ENCODE measurements at regions not wholly inside any gene's neighbourhood (a gene's known extent, or its start where the extent isn't known, plus 50 kb on each side); places are given as distances from the start of the nearest gene placed in this dataset.

- intact Hi-C loops (cut with micrococcal nuclease; ENCODE audit: unreplicated experiment): no loop called here
- no peaks in the 10 kb centered on the region for H3K79me2 ChIP-seq (ENCODE audit: insufficient read depth, low read length)
- ChIA-PET CTCF (ENCODE audit: low intra/inter-chr PET ratio, low total read pairs) (no interaction called here), POLR2A (no interaction called here)
- H4K20me1 ChIP-seq (ENCODE audit: insufficient read depth, low read length): no peaks in the 10 kb centered on the region
- H3K4me2 ChIP-seq (ENCODE audit: low read depth, low read length): no peak overlapping the region
- 0 out of 2 replicates have a peak, but pooled peaks cover 3% of the 10 kb centered on the region for H3K9me3 ChIP-seq (ENCODE audit: low read length)
- WGBS (ENCODE audit: low lambda C conversion rate): 86% methylated on average over 2 of the region's 2 CpGs
- no peak for TF ChIP-seq ZNF550 (CRISPR knock-in tag; IDR thresholded peaks at IDR 0.05; ENCODE audit: borderline replicate concordance)
- no peak for TF ChIP-seq NFIB (CRISPR knock-in tag; IDR thresholded peaks at IDR 0.05; ENCODE audit: borderline replicate concordance)
- no peak for TF ChIP-seq ZNF3 (CRISPR knock-in tag; IDR thresholded peaks at IDR 0.05)
- TF ChIP-seq NR1H2 (CRISPR knock-in tag; IDR thresholded peaks at IDR 0.05; ENCODE audit: borderline replicate concordance, low read depth): no peak
- TF ChIP-seq FIP1L1 (IDR thresholded peaks at IDR 0.05; ENCODE audit: borderline replicate concordance, insufficient read depth, low read depth, low read length): no peak
- no peak for TF ChIP-seq LCORL (IDR thresholded peaks at IDR 0.05)
- TF ChIP-seq LCORL (CRISPR knock-in tag; IDR thresholded peaks at IDR 0.05): no peak
- no peak for TF ChIP-seq ZBTB42 (CRISPR knock-in tag; IDR thresholded peaks at IDR 0.05)
- TF ChIP-seq MTERF4 (CRISPR knock-in tag; IDR thresholded peaks at IDR 0.05): no peak
- no peak for TF ChIP-seq FOXC1 (CRISPR knock-in tag; IDR thresholded peaks at IDR 0.05; ENCODE audit: borderline replicate concordance)
- TF ChIP-seq AGO1 (IDR thresholded peaks at IDR 0.05; ENCODE audit: low read depth, low read length, poor library complexity, severe bottlenecking): no peak
- no peak for TF ChIP-seq ZNF337 (CRISPR knock-in tag; IDR thresholded peaks at IDR 0.05; ENCODE audit: borderline replicate concordance, low read depth)
- no peak for TF ChIP-seq SRY (CRISPR knock-in tag; IDR thresholded peaks at IDR 0.05)
- H3K27me3 ChIP-seq (ENCODE audit: control insufficient read depth in 1 of 2, insufficient read depth in 2 of 2, low read length in 2 of 2): peaks cover 0 to 12% of the 10 kb centered on the region in 2 experiments; a peak in 1 of 5 replicates
- no peak overlapping the region for H3K27ac ChIP-seq (ENCODE audit: extremely low read length, insufficient read depth, low read length)
- no peak overlapping the region for H3K9ac ChIP-seq (ENCODE audit: insufficient read depth, low read depth, low read length)
- BruUV-seq (replicated peaks): no TSS peak
- H3K36me3 ChIP-seq (replicated peaks in 1 of 2; ENCODE audit: control insufficient read depth in 1 of 2, insufficient read depth in 2 of 2, low read length in 2 of 2): no peaks in the 10 kb centered on the region
- in situ Hi-C loops (cut with HindIII; ENCODE audit: extremely low pct_ligation_motif_present, low pct_unique_long_range_greater_than_20kb): no loop called here
- H3K4me1 ChIP-seq (ENCODE audit: insufficient read depth, low read length): peaks cover 24% of the 10 kb centered on the region; the same call in 1 of the 2 replicates
- no peak overlapping the region for H3K4me3 ChIP-seq (replicated peaks in 1 of 3; ENCODE audit: insufficient read depth in 1 of 3, low read depth in 2 of 3, low read length in 3 of 3)
- FAIRE-seq (no peak), DNase-seq (ENCODE audit: low spot score) (no peak), ATAC-seq (no peak)
- H2AFZ ChIP-seq (ENCODE audit: low read length): no peak overlapping the region
These were observed 65.1 kb downstream of the IER5 start for GRCh38 chr1:181153634-181153961.
